ENCODE measurements at regions not wholly inside any gene's neighbourhood (a gene's known extent, or its start where the extent isn't known, plus 50 kb on each side); places are given as distances from the start of the nearest gene placed in this dataset.

DNA sequence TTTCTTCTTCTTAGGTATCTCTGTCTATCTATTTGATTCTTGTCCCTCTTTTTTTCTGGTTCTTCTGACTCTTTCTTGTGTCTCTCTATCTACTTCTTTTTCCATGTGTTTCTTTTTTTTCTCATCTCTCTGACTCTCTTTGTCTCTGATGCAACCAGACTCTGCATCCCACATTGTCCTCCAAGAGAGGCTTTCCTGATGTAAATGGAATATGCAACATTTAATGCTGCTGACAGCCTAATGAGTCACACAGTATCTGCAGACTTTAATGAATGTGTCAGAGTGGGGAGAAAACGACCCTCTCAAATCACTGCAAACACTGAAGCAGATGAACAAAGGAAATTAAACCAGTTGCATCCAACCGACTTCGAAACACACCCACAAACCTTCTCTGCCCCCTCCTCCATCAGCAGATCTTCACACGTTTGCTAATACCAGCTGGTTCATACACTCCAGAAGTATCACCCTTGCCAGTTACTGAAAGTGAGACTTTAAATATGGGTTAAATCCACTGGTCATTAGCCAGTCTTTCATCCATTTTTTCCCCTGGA is 351.5 kb downstream of the TXNL1 start:
- no peak for TF ChIP-seq POLR2A (IDR thresholded peaks at IDR 0.05)
- TF ChIP-seq, protein P1, sequence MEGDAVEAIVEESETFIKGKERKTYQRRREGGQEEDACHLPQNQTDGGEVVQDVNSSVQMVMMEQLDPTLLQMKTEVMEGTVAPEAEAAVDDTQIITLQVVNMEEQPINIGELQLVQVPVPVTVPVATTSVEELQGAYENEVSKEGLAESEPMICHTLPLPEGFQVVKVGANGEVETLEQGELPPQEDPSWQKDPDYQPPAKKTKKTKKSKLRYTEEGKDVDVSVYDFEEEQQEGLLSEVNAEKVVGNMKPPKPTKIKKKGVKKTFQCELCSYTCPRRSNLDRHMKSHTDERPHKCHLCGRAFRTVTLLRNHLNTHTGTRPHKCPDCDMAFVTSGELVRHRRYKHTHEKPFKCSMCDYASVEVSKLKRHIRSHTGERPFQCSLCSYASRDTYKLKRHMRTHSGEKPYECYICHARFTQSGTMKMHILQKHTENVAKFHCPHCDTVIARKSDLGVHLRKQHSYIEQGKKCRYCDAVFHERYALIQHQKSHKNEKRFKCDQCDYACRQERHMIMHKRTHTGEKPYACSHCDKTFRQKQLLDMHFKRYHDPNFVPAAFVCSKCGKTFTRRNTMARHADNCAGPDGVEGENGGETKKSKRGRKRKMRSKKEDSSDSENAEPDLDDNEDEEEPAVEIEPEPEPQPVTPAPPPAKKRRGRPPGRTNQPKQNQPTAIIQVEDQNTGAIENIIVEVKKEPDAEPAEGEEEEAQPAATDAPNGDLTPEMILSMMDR (IDR thresholded peaks at IDR 0.05): no peak
